GM12878 (cell line): ENCODE measurements at regions not wholly inside any gene's neighbourhood (a gene's known extent, or its start where the extent isn't known, plus 50 kb on each side); places are given as distances from the start of the nearest gene placed in this dataset.

Experiments used
- ATAC-seq: fragments of 200-7000 bp; cut with Tn5 transposase; 3 replicates; pipeline ENCODE4 v1.9.1; 2020; ENCODE audit warnings: mild to moderate bottlenecking, moderate library complexity
- BruUV-seq: library from RNA; stranded (reverse); fragments of 400-500 nt; replicated peaks from 2 replicates; lab custom pipeline; 2021; lab: Mats Ljungman, UMichigan
- CTCF ChIA-PET: fragments of 300-600 bp; sonication (Branson Sonifier 250); formaldehyde crosslinking; extraction: SDS; loops from one replicate; lab custom pipeline; 2021; ENCODE audit warnings: inconsistent platforms; lab: Yijun Ruan, JAX
- POLR2A ChIA-PET: fragments of 350-600 bp; formaldehyde crosslinking; extraction: SDS; loops from one replicate; lab custom pipeline; 2021; ENCODE audit warnings: inconsistent platforms; lab: Charles Lee
- RAD21 ChIA-PET: fragments of 300-600 bp; sonication (Branson Sonifier 250); formaldehyde crosslinking; loops from one replicate; lab custom pipeline; 2023; ENCODE audit warnings: antibody characterized with exemption; ENCODE audit not compliant: unreplicated experiment; lab: Charles Lee
- SMC1A ChIA-PET: fragments of 300-600 bp; sonication (Branson Sonifier 250); formaldehyde crosslinking; loops from one replicate; lab custom pipeline; 2023; ENCODE audit not compliant: unreplicated experiment, uncharacterized antibody; lab: Charles Lee
- DNase-seq: peaks from one replicate; pipeline ENCODE4 v3.0.0-alpha.2; 2011; ENCODE audit warnings: low read depth, low spot score
- FAIRE-seq: peaks from 3 replicates; lab custom pipeline; 2011; peaks lifted over from hg19 to GRCh38; lab: Jason Lieb, UNC
- H2AFZ ChIP-seq: 2 replicates; pipeline ENCODE4 v1.6.0; 2011; ENCODE audit warnings: low read depth, low read length, control low read depth; ENCODE audit not compliant: control insufficient read depth
- H3K27ac ChIP-seq: 2 replicates; pipeline ENCODE4 v1.5.1; 2011; ENCODE audit warnings: control low read depth; ENCODE audit not compliant: control insufficient read depth, insufficient read depth
- H3K27me3 ChIP-seq, 2 experiments: replicated peaks in 1 of 2; 2 replicates each; pipeline versions ENCODE4 v1.6.0 to v1.6.1; 2011; ENCODE audit warnings: low read length in 1 of 2; ENCODE audit not compliant: control insufficient read depth in 2 of 2, insufficient read depth in 2 of 2
- H3K36me3 ChIP-seq, 2 experiments: 2 replicates each; pipeline ENCODE4 v1.5.1; 2011; ENCODE audit warnings: low read length in 1 of 2; ENCODE audit not compliant: control insufficient read depth in 2 of 2, insufficient read depth in 2 of 2
- H3K4me1 ChIP-seq: 2 replicates; pipeline ENCODE4 v1.6.1; 2011; ENCODE audit warnings: mild to moderate bottlenecking, low read length, moderate library complexity, mixed read lengths; ENCODE audit not compliant: control insufficient read depth, insufficient read depth
- H3K4me2 ChIP-seq: 2 replicates; pipeline ENCODE4 v1.6.0; 2011; ENCODE audit warnings: control low read depth; ENCODE audit not compliant: control insufficient read depth, insufficient read depth
- H3K4me3 ChIP-seq: fragments of 200-600 bp; sonication (generic); 2 replicates; pipeline ENCODE4 v1.5.1; 2016
- H3K79me2 ChIP-seq: 2 replicates; pipeline ENCODE4 v1.6.0; 2011; ENCODE audit warnings: low read length; ENCODE audit not compliant: control insufficient read depth, insufficient read depth
- H3K9ac ChIP-seq: 2 replicates; pipeline ENCODE4 v1.8.0; 2011; ENCODE audit warnings: low read length, control low read depth, mixed read lengths; ENCODE audit not compliant: control insufficient read depth, insufficient read depth
- H3K9me3 ChIP-seq: replicated peaks from 3 replicates; pipeline ENCODE4 v1.5.1; 2011; ENCODE audit warnings: mild to moderate bottlenecking, low read length; ENCODE audit not compliant: control insufficient read depth, insufficient read depth
- H4K20me1 ChIP-seq: 2 replicates; pipeline ENCODE4 v1.6.0; 2011; ENCODE audit not compliant: control insufficient read depth, insufficient read depth
- ASH2L ChIP-seq: fragments of 300-600, 200-600 bp; sonication (generic); IDR thresholded peaks from 2 replicates; pipeline ENCODE4 v1.6.1; 2017; ENCODE audit warnings: low read depth, mild to moderate bottlenecking, borderline replicate concordance
- BHLHE40 ChIP-seq, 2 experiments: fragments of 450-650 bp in 1 of 2; IDR thresholded peaks; 2 replicates each; pipeline ENCODE4 v1.6.1; 2011 to 2017; ENCODE audit warnings: low read depth in 2 of 2, borderline replicate concordance in 1 of 2, improper control_type of control experiment in 1 of 2, low read length in 1 of 2, mild to moderate bottlenecking in 1 of 2
- BMI1 ChIP-seq: fragments of 450-650 bp; IDR thresholded peaks from 2 replicates; pipeline ENCODE4 v1.6.1; 2016; ENCODE audit warnings: mild to moderate bottlenecking, moderate library complexity, borderline replicate concordance
- BRCA1 ChIP-seq: IDR thresholded peaks from 2 replicates; pipeline ENCODE4 v1.6.1; 2011; ENCODE audit warnings: low read depth, low read length, improper control_type of control experiment
- CBX5 ChIP-seq: sonication (generic); IDR thresholded peaks from 2 replicates; pipeline ENCODE4 v1.6.1; 2016; ENCODE audit warnings: low read depth, moderate library complexity, mild to moderate bottlenecking, inconsistent platforms
- IRF4 ChIP-seq: IDR thresholded peaks from 2 replicates; pipeline ENCODE4 v1.6.1; 2011; ENCODE audit warnings: low read depth, low read length
- PKNOX1 ChIP-seq: fragments of 450-650 bp; IDR thresholded peaks from 2 replicates; pipeline ENCODE4 v1.6.1; 2016; ENCODE audit warnings: mild to moderate bottlenecking
- RB1 ChIP-seq: fragments of 450-650 bp; formaldehyde crosslinking; IDR thresholded peaks from 2 replicates; pipeline ENCODE4 v1.6.1; 2017; ENCODE audit warnings: mild to moderate bottlenecking, borderline replicate concordance
- ZBTB33 ChIP-seq: fragments of 450-650 bp; IDR thresholded peaks from 2 replicates; pipeline ENCODE4 v1.6.1; 2017; ENCODE audit warnings: mild to moderate bottlenecking
- WGBS: methylation state at CpG from one replicate; pipeline ENCODE4 v1.1.6; 2016; ENCODE audit warnings: low lambda C conversion rate; ENCODE audit not compliant: insufficient replicate concordance, insufficient coverage; ENCODE audit errors: missing lambda C conversion rate; 5-methylcytosine and 5-hydroxymethylcytosine counted together
- in situ Hi-C: fragments of 300-500 bp; cut with MboI; formaldehyde crosslinking; loops from 9 replicates; pipeline ENCODE4 v1.14.3; 2018; ENCODE audit warnings: mixed read lengths
- intact Hi-C: fragments of 100-400 bp; cut with micrococcal nuclease; formaldehyde crosslinking; loops from one replicate; pipeline ENCODE4 v1.14.2; 2022; ENCODE audit not compliant: unreplicated experiment

DNA sequence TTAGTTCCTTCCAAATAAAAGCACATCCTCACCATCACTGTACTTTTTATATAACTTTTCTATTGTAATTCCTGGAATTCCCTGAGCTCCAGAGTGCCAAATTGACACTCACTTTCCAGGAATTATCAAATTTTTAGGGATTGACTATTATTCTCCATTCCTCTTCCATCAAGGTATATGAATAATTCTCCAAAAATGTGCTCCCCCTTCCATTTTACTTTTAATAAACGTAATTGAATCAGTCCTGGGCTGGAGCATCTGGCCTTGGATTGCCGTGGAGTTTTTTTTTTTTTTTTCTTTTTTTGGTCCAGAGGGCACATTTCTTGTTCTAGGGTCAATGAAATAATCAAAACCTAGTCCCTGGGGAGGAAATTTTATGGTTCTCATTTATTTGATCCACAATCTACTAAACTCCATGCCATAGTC is 304.3 kb downstream of the CDCA7 start (continued):
- TF ChIP-seq PKNOX1 (no peak), ZBTB33 (no peak), ASH2L (no peak), RB1 (no peak), BMI1 (no peak), BRCA1 (no peak), BHLHE40 (IDR thresholded peaks at IDR 0.05; ENCODE audit: borderline replicate concordance in 1 of 2, low read depth in 2 of 2, low read length in 1 of 2) (no peak), IRF4 (no peak)

- BruUV-seq, result no TSS peak
- ChIA-PET SMC1A (no interaction called here), CTCF (no interaction called here), RAD21 (no interaction called here), POLR2A (no interaction called here)
- H3K27ac ChIP-seq, result no peak overlapping the region
- intact Hi-C loops, result no loop called here
- no peak overlapping the region for H3K4me3 ChIP-seq
- H4K20me1 ChIP-seq, result no peaks in the 10 kb centered on the region
- WGBS, result 72% methylated on average over 8 of the region's 8 CpGs
- no peaks in the 10 kb centered on the region for H3K36me3 ChIP-seq
- ATAC-seq (no peak), FAIRE-seq (no peak), DNase-seq (no peak)
- no peak overlapping the region for H3K9ac ChIP-seq
- H3K4me2 ChIP-seq, result no peak overlapping the region
- in situ Hi-C loops, result no loop called here
- H3K9me3 ChIP-seq, result no peaks in the 10 kb centered on the region
- no peaks in the 10 kb centered on the region for H3K4me1 ChIP-seq
- no peak for TF ChIP-seq CBX5
- H3K27me3 ChIP-seq, result peaks cover 1 to 4% of the 10 kb centered on the region in 2 experiments; a peak in 2 of 4 replicates
- no peak overlapping the region for H2AFZ ChIP-seq
- H3K79me2 ChIP-seq, result no peaks in the 10 kb centered on the region
Observed at GRCh38 chr2:173659509-173659908, 304.8 kb downstream of the CDCA7 start.
